Erythroblast (primary cell): ENCODE measurements at regions not wholly inside any gene's neighbourhood (a gene's known extent, or its start where the extent isn't known, plus 50 kb on each side); places are given as distances from the start of the nearest gene placed in this dataset.

ENCODE experiments used
- GATA1 ChIP-seq: IDR thresholded peaks from 2 replicates; pipeline ENCODE4 v1.6.1; 2011; ENCODE audit warnings: low read depth, mild to moderate bottlenecking, control low read depth, low read length, moderate library complexity
- POLR2A ChIP-seq: IDR thresholded peaks from 2 replicates; pipeline ENCODE4 v1.6.1; 2011; ENCODE audit warnings: mild to moderate bottlenecking, low read length

GRCh38 chr10:111158595-111158994, 81.8 kb downstream of the ADRA2A start:
- TF ChIP-seq POLR2A: no peak
- TF ChIP-seq GATA1: no peak
